Retina (tissue), 1 donor: ENCODE measurements at regions not wholly inside any gene's neighbourhood (a gene's known extent, or its start where the extent isn't known, plus 50 kb on each side); places are given as distances from the start of the nearest gene placed in this dataset.

Experiments used
- DNase-seq: peaks from one replicate; pipeline ENCODE4 v3.0.0-alpha.2; 2016

DNA sequence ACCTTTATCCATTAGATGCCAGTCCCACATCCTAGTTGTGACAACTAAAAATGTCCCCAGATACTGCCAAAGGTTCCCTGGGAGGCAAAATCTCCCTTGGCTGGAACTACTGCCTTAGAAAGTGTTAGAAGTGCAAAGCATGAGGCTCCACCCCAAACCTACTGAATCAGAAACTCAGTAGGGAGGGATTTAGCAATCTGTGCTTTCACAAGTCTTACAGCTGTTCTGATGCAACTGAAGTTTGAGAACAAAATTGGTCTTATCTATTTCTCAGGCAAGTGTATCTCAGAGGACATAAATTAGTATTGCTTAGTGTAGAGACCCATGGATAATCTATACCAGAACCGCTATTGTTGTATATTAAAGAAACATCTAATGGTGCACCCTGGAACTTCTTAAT lies 70.2 kb downstream of the CLDN1 start:
- no peak for DNase-seq

GRCh38 chr3:190249414-190249813 lies 72.8 kb downstream of the CLDN1 start:
- no peak for DNase-seq

- no peak for DNase-seq
Observed at GRCh38 chr3:190242147-190242546, 80.1 kb downstream of the CLDN1 start.

DNA sequence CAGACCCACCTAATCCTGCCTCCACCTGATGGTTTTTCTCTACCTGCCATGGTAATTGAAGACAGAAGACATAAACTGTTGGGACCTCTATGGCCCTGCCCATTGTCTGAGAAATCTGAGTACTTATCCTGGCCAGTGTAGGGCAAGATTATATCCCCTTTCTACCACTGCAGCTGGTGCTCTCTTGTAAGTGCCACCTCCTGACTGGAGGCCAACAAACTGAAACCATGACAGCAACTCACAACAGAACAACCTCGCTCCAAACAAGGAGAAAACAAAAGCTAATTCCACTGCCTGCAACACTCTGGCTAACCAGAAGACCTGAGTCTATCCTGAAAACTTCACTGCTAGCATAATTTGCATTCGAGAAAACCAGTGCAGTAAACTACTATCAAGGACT lies 82.9 kb downstream of the CLDN1 start:
- no peak for DNase-seq

- no peak for DNase-seq
Observed at GRCh38 chr3:190238871-190239270, 83.4 kb downstream of the CLDN1 start.

- no peak for DNase-seq
Observed at GRCh38 chr3:190234621-190235020, 87.6 kb downstream of the CLDN1 start.

DNA sequence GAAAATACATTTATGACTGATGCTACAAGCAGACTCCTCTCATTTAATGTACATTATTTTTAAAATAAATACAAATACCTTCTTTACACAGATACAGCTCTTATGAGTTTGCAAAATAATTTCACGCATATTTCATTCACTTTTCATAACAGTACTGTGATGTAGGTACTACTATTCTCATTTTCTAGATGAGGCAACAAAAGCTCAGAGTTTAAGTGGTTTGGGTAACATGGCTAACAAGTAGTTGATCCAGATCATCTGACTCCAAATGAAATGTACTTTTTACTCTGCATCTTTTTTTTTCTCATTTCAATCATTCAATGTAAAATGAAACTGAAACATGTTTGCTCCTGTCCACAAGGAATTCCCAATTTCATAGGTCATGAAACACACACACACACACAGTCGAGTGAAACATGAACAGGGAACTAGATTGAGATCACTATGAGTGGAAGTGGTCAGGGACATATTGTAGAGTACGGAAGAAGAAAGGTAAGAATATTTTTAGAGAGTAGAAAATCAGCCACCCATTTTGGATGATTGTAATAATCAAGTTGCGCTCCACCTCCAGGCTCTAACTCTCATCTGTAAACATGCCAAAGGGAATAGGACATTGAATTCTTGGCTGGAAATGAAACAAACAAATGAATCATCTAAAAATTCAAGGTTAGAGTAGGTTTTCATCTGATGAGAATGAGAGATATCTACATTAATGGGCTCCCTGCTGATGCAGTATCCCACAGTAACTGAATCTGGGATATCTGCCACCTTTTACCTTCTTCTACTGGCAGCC lies 92.4 kb downstream of the CLDN1 start:
- no peak for DNase-seq

DNA sequence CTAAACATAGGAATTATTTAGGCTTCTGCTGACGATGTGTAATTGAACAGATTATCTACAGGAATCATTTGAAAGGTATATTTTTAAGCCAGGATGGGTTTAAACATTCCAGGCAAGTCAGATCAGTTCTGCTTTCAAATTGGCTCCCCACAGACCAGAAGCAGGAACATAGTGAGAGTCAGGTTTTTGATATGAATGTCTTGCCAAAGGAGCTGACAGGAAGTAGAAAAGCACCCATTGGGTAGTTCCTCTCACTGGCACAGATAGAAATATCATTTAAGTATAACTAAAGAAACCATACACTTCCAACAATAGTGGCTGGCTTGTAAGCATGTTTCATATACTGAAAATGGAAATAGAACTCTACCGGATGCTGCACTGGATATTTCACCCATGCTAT lies 95.2 kb downstream of the CLDN1 start:
- no peak for DNase-seq

DNA sequence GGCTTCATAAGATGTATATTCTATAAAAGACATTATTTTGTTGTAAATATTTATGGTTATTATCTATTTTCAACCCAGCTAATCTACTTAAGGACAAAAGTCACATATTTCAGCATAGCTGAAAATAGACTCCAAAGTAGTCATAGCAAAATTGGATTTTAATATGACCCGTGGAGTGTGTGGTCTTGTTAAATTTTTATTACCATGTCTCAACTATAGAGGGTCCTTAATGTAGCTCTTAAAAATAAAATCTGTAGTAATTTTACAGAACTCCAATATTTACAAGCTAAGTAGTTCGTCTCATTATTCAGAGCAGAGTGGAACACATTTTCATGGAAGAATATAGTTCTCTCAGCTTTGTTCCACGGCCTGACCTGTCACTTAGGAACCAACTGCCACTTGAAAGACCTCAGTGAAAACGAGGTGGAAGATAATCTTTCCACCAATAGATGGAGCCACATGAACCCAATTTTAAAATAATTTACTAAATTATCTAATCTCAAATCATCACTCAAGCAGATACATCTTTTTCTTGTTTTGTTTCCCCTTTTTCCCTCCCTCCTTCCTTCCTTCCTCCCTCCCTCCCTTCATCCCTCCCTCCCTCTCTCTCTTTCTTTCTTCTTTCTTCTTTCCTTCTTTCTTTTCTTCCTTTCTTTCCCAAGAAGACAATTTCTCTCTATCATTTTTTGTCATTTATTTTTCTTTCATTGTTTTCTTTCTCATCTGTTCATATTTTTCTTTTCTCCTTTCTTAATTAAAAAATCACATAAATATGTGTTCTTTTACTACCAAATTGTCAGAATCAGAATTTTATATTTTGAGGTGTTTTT lies 97.2 kb downstream of the CLDN1 start:
- peak; percentile 38 for DNase-seq

DNA sequence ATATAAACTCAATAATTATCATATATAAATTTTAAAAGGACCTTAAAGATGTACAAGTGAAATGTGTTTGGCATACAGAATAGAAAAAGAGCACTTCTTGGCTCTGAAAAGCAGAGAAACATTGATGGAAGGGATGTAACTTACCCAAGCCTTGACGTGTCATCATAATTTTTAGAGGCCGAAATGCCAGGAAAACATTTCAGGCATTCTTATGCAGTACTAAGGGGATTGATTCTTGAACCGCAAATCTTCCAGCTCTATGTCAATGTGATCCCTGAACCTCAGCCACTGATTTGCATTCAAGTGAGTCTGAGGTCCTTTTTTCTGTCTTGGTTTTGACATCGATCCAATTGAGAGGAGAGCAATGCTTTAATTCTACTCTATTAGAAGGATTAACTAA lies 97.8 kb downstream of the CLDN1 start:
- DNase-seq: no peak

- no peak for DNase-seq
Observed at GRCh38 chr3:190222916-190223315, 99.3 kb downstream of the CLDN1 start.

GRCh38 chr3:190222360-190222759 lies 99.9 kb downstream of the CLDN1 start:
- no peak for DNase-seq

- no peak for DNase-seq
Observed at GRCh38 chr3:190220362-190220761, 99.7 kb upstream of the P3H2 start.

- no peak for DNase-seq
Observed at GRCh38 chr3:190217081-190217480, 96.4 kb upstream of the P3H2 start.

GRCh38 chr3:190213727-190214126 lies 93.0 kb upstream of the P3H2 start:
- DNase-seq: no peak

GRCh38 chr3:190210608-190211007 lies 89.9 kb upstream of the P3H2 start:
- DNase-seq: no peak

DNA sequence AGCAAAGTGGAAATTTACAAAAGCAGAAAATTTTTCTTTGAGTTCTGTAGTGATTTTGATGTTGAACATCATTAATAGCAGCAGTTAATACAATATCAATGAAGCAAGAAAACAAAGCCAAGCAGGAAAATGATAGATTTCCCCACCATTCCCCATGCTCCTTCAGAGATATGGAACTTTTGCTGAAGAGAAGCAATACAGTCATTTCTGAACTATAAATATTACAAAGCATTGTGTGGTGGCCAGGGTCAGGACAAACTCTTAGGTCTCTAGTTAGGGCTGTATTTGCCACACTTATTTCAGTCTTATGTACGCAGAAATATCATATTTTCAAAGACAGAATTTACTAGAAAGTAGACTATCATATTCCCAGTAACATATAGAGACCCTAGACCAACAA lies 88.8 kb upstream of the P3H2 start:
- DNase-seq: no peak

GRCh38 chr3:190208196-190208595 lies 87.5 kb upstream of the P3H2 start:
- DNase-seq: no peak

DNA sequence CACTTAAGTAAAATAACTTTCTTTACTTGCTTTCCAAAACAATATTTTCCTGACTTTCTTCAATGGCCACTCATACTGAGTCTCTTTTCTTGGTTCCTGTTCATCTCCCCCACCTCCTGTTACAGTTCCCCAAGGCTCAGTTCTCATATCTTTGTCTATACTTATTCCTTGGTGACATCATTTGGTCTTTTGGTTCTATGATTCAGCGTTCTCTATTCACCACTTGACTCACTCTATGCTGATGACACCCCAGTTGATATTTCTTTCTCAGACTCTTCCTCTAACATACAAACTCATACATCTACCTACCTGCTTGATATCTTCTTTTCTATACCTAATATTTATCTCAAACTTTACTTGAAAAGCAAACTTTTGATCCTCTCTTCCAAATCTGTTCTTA lies 85.0 kb upstream of the P3H2 start:
- no peak for DNase-seq

GRCh38 chr3:190204200-190204599 lies 83.5 kb upstream of the P3H2 start:
- DNase-seq: no peak

- DNase-seq: no peak
Observed at GRCh38 chr3:190197346-190197763, 76.7 kb upstream of the P3H2 start.

- DNase-seq: no peak
Observed at GRCh38 chr3:190194506-190194905, 73.8 kb upstream of the P3H2 start.

- DNase-seq: no peak
Observed at GRCh38 chr3:190193210-190193609, 72.5 kb upstream of the P3H2 start.

DNA sequence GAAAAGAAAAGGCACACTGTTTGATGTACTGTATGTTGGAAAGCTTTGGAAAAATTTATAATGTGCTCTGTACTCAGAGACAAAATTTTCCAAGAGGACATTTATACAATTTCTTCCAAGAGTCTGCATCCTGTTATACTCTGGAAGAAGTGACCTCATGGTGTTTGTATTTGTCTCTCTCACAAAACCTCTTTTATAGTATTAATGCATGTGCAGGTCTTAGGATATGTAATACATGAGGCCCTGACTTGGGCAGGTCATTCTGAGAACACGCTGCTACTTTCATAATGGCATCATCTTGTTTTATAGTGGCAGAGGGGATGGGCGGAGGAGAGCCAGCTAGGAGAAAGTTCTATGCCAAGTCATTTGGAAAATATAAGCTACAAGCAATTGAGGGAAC lies 72.0 kb upstream of the P3H2 start:
- no peak for DNase-seq
